ENCODE measurements at regions not wholly inside any gene's neighbourhood (a gene's known extent, or its start where the extent isn't known, plus 50 kb on each side); places are given as distances from the start of the nearest gene placed in this dataset.

GRCh38 chr13:84528408-84529070 is 646.3 kb upstream of the SLITRK1 start (continued):
- no peak for TF ChIP-seq USF1 (IDR thresholded peaks at IDR 0.05; ENCODE audit: borderline replicate concordance, extremely low read length, insufficient read depth, low read depth, low read length)
- no peak for TF ChIP-seq ATF7 (IDR thresholded peaks at IDR 0.05; ENCODE audit: low read depth)
- no peak for TF ChIP-seq ZZZ3 (IDR thresholded peaks at IDR 0.05; ENCODE audit: control insufficient read depth, insufficient read length, low read depth)
- TF ChIP-seq SMC3 (IDR thresholded peaks at IDR 0.05; ENCODE audit: borderline replicate concordance, low read length): no peak
- no peak for TF ChIP-seq MEF2A (IDR thresholded peaks at IDR 0.05; ENCODE audit: insufficient read depth, low read depth, low read length)

GRCh38 chr13:84525865-84526264 is 643.6 kb upstream of the SLITRK1 start:
- ChIA-PET SMC1A (ENCODE audit: uncharacterized antibody, unreplicated experiment) (interaction anchor here (1.0 to 1.3 kb wide), 2 partner anchors 11 to 26 kb away, joined by 3 read pairs; no protein-coding TSS in a partner anchor), CTCF (interaction anchor here (1.7 kb wide), 1 partner anchor 72 kb away, joined by 4 read pairs; no protein-coding TSS in a partner anchor), POLR2A (no interaction called here), RAD21 (ENCODE audit: unreplicated experiment) (no interaction called here)
- Histone ChIP-seq H3K4me2 (ENCODE audit: control insufficient read depth, insufficient read depth) (no peak overlapping the region), H3K4me1 (ENCODE audit: control insufficient read depth, insufficient read depth, low read length) (no peaks in the 10 kb centered on the region), H3K27me3 (replicated peaks in 1 of 2; ENCODE audit: control insufficient read depth in 2 of 2, insufficient read depth in 2 of 2, low read length in 1 of 2) (no peaks in the 10 kb centered on the region), H3K27ac (ENCODE audit: control insufficient read depth, insufficient read depth) (no peak overlapping the region), H2AFZ (ENCODE audit: control insufficient read depth, low read depth, low read length) (no peak overlapping the region), H3K79me2 (ENCODE audit: control insufficient read depth, insufficient read depth, low read length) (no peaks in the 10 kb centered on the region), H3K9me3 (replicated peaks; ENCODE audit: control insufficient read depth, insufficient read depth, low read length) (no peaks in the 10 kb centered on the region), H3K4me3 (no peak overlapping the region), H3K9ac (ENCODE audit: control insufficient read depth, insufficient read depth, low read length) (no peak overlapping the region), H4K20me1 (ENCODE audit: control insufficient read depth, insufficient read depth) (no peaks in the 10 kb centered on the region), H3K36me3 (ENCODE audit: control insufficient read depth in 2 of 2, insufficient read depth in 2 of 2, low read length in 1 of 2) (no peaks in the 10 kb centered on the region)
- intact Hi-C loops (cut with micrococcal nuclease; ENCODE audit: unreplicated experiment): no loop called here
- TF ChIP-seq BCL11A (IDR thresholded peaks at IDR 0.05; ENCODE audit: low read depth, low read length) (no peak), TBL1XR1 (IDR thresholded peaks at IDR 0.05; ENCODE audit: low read depth, low read length) (no peak)
- in situ Hi-C loops (cut with MboI): no loop called here
- FAIRE-seq (no peak), DNase-seq (ENCODE audit: low read depth, low spot score) (no peak), ATAC-seq (no peak)
- no TSS peak for BruUV-seq (replicated peaks)
